Choroid plexus epithelial cell (primary cell): ENCODE measurements at regions not wholly inside any gene's neighbourhood (a gene's known extent, or its start where the extent isn't known, plus 50 kb on each side); places are given as distances from the start of the nearest gene placed in this dataset.

Experiments
- DNase-seq: peaks from one replicate; pipeline ENCODE4 v3.0.0-alpha.2; 2010; ENCODE audit warnings: low read depth
- H3K4me3 ChIP-seq: 2 replicates; pipeline ENCODE4 v1.5.1; 2011; ENCODE audit warnings: low read depth, mild to moderate bottlenecking, control low read depth, low read length, moderate library complexity
- TF ChIP-seq, protein P1 (sequence below): conservative IDR thresholded peaks from 2 replicates; pipeline ENCODE4 v1.5.1; 2011; ENCODE audit warnings: low read depth, mild to moderate bottlenecking, control low read depth, inconsistent platforms, low read length, moderate library complexity

- no peak overlapping the region for H3K4me3 ChIP-seq
- TF ChIP-seq, protein P1, sequence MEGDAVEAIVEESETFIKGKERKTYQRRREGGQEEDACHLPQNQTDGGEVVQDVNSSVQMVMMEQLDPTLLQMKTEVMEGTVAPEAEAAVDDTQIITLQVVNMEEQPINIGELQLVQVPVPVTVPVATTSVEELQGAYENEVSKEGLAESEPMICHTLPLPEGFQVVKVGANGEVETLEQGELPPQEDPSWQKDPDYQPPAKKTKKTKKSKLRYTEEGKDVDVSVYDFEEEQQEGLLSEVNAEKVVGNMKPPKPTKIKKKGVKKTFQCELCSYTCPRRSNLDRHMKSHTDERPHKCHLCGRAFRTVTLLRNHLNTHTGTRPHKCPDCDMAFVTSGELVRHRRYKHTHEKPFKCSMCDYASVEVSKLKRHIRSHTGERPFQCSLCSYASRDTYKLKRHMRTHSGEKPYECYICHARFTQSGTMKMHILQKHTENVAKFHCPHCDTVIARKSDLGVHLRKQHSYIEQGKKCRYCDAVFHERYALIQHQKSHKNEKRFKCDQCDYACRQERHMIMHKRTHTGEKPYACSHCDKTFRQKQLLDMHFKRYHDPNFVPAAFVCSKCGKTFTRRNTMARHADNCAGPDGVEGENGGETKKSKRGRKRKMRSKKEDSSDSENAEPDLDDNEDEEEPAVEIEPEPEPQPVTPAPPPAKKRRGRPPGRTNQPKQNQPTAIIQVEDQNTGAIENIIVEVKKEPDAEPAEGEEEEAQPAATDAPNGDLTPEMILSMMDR: no peak
- no peak for DNase-seq
Observed at GRCh38 chr1:166283600-166283999, 116.8 kb upstream of the FAM78B start.

- TF ChIP-seq, protein P1: no peak
- DNase-seq: no peak
- H3K4me3 ChIP-seq: no peak overlapping the region
Observed at GRCh38 chr1:166289309-166290050, 122.7 kb upstream of the FAM78B start.

DNA sequence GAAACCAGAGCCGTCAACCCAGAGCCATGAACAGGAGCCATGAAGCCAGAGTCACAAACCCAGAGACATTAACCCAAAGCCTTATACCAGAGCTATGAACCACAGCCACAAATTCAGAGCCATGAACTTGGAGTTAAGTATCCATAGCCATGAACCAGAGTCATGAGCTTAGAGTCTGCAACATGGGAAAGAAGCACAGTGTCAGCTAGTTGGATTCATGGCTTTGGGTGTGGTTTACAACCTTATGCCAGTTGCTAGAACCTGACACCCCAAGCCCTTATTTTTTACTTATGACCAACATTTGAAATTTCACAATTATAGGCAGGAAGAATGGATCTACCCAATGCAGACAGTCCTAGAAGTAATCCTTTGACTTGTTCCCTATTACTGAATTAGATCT is 128.9 kb upstream of the FAM78B start:
- no peak for DNase-seq
- H3K4me3 ChIP-seq: no peak overlapping the region
- TF ChIP-seq, protein P1: no peak

GRCh38 chr1:166297993-166298392 is 131.2 kb upstream of the FAM78B start:
- no peak overlapping the region for H3K4me3 ChIP-seq
- TF ChIP-seq, protein P1: no peak
- no peak for DNase-seq

DNA sequence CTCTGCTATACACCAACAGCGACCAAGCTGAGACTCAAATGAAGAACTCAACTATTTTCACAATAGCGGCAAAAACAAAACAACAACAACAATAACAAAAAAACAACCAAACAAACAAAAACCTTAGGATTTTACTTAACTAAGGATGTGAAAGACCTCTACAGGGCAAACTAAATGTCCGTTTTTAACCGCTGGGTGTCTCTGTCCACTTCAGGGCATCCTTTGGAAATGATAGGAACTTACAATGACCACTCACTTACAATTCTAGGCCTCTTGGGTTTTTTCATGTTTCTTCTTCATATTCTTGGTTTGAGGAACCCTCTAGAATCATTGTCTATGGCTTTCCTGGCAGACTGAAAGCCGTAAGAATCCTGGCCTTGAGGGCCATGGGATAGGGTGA is 134.0 kb upstream of the FAM78B start:
- H3K4me3 ChIP-seq: no peak overlapping the region
- TF ChIP-seq, protein P1: no peak
- no peak for DNase-seq

DNA sequence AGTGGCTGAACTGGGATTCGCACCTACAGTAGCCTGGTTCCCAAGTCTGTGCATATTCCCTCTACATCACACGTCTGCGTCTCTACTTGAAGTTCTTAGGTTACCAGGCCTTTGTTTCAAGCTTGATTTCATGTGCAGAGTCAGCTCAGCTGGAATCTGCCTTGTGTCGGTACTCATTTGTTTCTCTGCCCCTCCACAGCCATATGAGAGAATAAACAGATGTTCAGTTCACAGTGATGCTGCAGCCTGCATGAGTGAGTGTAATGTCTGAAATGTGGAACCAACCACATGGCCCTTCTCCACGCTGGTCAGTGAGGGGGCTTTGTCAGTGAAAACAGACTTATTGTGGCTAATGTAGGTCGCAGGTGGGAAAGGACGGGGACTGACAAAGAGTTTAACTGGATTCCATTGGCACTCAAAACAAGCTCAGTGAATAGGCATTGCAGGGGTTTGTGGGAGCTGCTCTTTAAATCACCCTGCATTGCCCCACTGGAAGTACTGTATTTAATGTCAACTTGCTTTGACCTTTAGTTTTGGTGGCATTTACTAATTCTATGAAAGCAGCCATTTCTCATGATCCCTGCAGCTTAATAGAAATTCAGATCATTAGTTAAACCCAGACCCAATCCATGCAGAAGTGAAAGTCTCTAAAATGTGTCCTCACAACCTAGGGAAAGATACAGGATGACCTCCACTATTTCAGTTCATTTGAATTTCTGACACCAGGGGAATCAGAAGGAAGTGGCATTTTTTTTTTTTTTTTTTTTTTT is 136.4 kb upstream of the FAM78B start:
- TF ChIP-seq, protein P1: no peak
- no peak for DNase-seq
- no peak overlapping the region for H3K4me3 ChIP-seq
